C4-2B (cell line): ENCODE measurements at regions not wholly inside any gene's neighbourhood (a gene's known extent, or its start where the extent isn't known, plus 50 kb on each side); places are given as distances from the start of the nearest gene placed in this dataset.
"Not testable (repeated sequence)": the region's sequence is repeated elsewhere in the genome, so short reads cannot be mapped to it uniquely, and the experiment has no call there.

ENCODE experiments used
- CTCF ChIP-seq: fragments of 450-650 bp; conservative IDR thresholded peaks from 2 replicates; pipeline ENCODE4 v1.5.1; 2017; ENCODE audit warnings: mild to moderate bottlenecking
- ZFX ChIP-seq: fragments of 450-650 bp; IDR thresholded peaks from 2 replicates; pipeline ENCODE4 v1.6.1; 2017

GRCh38 chr1:218520646-218521045 lies 175.5 kb downstream of the TGFB2 start:
- not testable (repeated sequence) for TF ChIP-seq ZFX, CTCF
